Hepatocyte (in vitro differentiated cells): ENCODE measurements at regions not wholly inside any gene's neighbourhood (a gene's known extent, or its start where the extent isn't known, plus 50 kb on each side); places are given as distances from the start of the nearest gene placed in this dataset.

ENCODE experiments used
- DNase-seq: peaks from one replicate; pipeline ENCODE4 v3.0.0-alpha.2; 2016; ENCODE audit warnings: low spot score
- H2AFZ ChIP-seq: fragments of 200-600 bp; sonication (generic); 2 replicates; pipeline ENCODE4 v1.6.0; 2016; ENCODE audit warnings: antibody characterized with exemption, mild to moderate bottlenecking
- H3K27ac ChIP-seq: fragments of 200-600 bp; sonication (generic); 2 replicates; pipeline ENCODE4 v1.5.1; 2016; ENCODE audit warnings: mild to moderate bottlenecking
- H3K27me3 ChIP-seq: fragments of 200-600 bp; sonication (generic); 2 replicates; pipeline ENCODE4 v1.6.1; 2016
- H3K36me3 ChIP-seq: fragments of 200-600 bp; sonication (generic); replicated peaks from 2 replicates; pipeline ENCODE4 v1.5.1; 2016; ENCODE audit warnings: low read depth; ENCODE audit not compliant: insufficient read depth
- H3K4me1 ChIP-seq: fragments of 200-600 bp; sonication (generic); 2 replicates; pipeline ENCODE4 v1.5.1; 2016; ENCODE audit warnings: mild to moderate bottlenecking, moderate library complexity; ENCODE audit not compliant: insufficient read depth
- H3K4me2 ChIP-seq: fragments of 200-600 bp; sonication (generic); 2 replicates; pipeline ENCODE4 v1.6.0; 2016
- H3K4me3 ChIP-seq: fragments of 200-600 bp; sonication (generic); 2 replicates; pipeline ENCODE4 v1.5.1; 2016; ENCODE audit warnings: mild to moderate bottlenecking
- H3K79me2 ChIP-seq: fragments of 200-600 bp; sonication (generic); 2 replicates; pipeline ENCODE4 v1.6.0; 2017; ENCODE audit warnings: mild to moderate bottlenecking
- H3K9me2 ChIP-seq: fragments of 200-600 bp; sonication (generic); replicated peaks from 2 replicates; pipeline ENCODE4 v1.6.0; 2017; ENCODE audit warnings: mild to moderate bottlenecking; ENCODE audit not compliant: insufficient read depth
- H3K9me3 ChIP-seq: fragments of 200-600 bp; sonication (generic); 2 replicates; pipeline ENCODE4 v1.5.1; 2016; ENCODE audit warnings: low read depth, mild to moderate bottlenecking
- H4K20me1 ChIP-seq: fragments of 200-600 bp; sonication (generic); 2 replicates; pipeline ENCODE4 v1.6.0; 2016; ENCODE audit warnings: mild to moderate bottlenecking; ENCODE audit not compliant: insufficient read depth, poor library complexity, severe bottlenecking
- CTCF ChIP-seq: fragments of 200-600 bp; sonication (generic); IDR thresholded peaks from 2 replicates; pipeline ENCODE4 v1.5.1; 2016; ENCODE audit warnings: antibody characterized with exemption, mild to moderate bottlenecking; ENCODE audit not compliant: poor library complexity
- EZH2 ChIP-seq: fragments of 200-600 bp; sonication (generic); IDR thresholded peaks from 2 replicates; pipeline ENCODE4 v1.6.1; 2016; ENCODE audit warnings: antibody characterized with exemption, mild to moderate bottlenecking, borderline replicate concordance
- EZH2phosphoT487 ChIP-seq: fragments of 200-600 bp; sonication (generic); IDR thresholded peaks from one replicate; pipeline ENCODE4 v1.6.1; 2018; ENCODE audit warnings: antibody characterized with exemption, mild to moderate bottlenecking, low read depth, moderate library complexity; ENCODE audit not compliant: unreplicated experiment, severe bottlenecking
- WGBS: methylation state at CpG from one replicate; pipeline ENCODE4 v1.1.6; 2016; ENCODE audit warnings: low lambda C conversion rate; ENCODE audit errors: missing lambda C conversion rate; 5-methylcytosine and 5-hydroxymethylcytosine counted together

GRCh38 chr6:86858970-86859369 is 78.4 kb upstream of the HTR1E start:
- 99% methylated on average over 3 of the region's 3 CpGs for WGBS
- Histone ChIP-seq H3K27me3 (no peaks in the 10 kb centered on the region), H4K20me1 (no peaks in the 10 kb centered on the region), H3K27ac (no peak overlapping the region), H3K36me3 (no peaks in the 10 kb centered on the region), H3K9me3 (no peaks in the 10 kb centered on the region), H3K4me2 (no peak overlapping the region), H3K79me2 (no peaks in the 10 kb centered on the region), H3K4me1 (peaks cover 3% of the 10 kb centered on the region), H2AFZ (no peak overlapping the region), H3K9me2 (no peaks in the 10 kb centered on the region), H3K4me3 (no peak overlapping the region)
- TF ChIP-seq CTCF = no peak
- no peak for DNase-seq

- H3K79me2 ChIP-seq = no peaks in the 10 kb centered on the region
- H3K4me2 ChIP-seq = no peak overlapping the region
- 91% methylated on average over 2 of the region's 2 CpGs for WGBS
- DNase-seq = no peak
- no peak for TF ChIP-seq CTCF
- no peak for TF ChIP-seq EZH2
- no peak for TF ChIP-seq EZH2phosphoT487
- H3K9me3 ChIP-seq = no peaks in the 10 kb centered on the region
- H3K4me1 ChIP-seq = peaks cover 3% of the 10 kb centered on the region
- no peaks in the 10 kb centered on the region for H4K20me1 ChIP-seq
- no peak overlapping the region for H3K4me3 ChIP-seq
- H3K27ac ChIP-seq = no peak overlapping the region
- no peaks in the 10 kb centered on the region for H3K9me2 ChIP-seq
- no peaks in the 10 kb centered on the region for H3K27me3 ChIP-seq
- no peaks in the 10 kb centered on the region for H3K36me3 ChIP-seq
- H2AFZ ChIP-seq = no peak overlapping the region
Measured at GRCh38 chr6:86857783-86858182, 79.5 kb upstream of the HTR1E start.

GRCh38 chr6:86856937-86857563 is 80.3 kb upstream of the HTR1E start:
- H3K79me2 ChIP-seq = no peaks in the 10 kb centered on the region
- 35% methylated on average over 3 of the region's 3 CpGs for WGBS
- no peaks in the 10 kb centered on the region for H4K20me1 ChIP-seq
- no peak overlapping the region for H2AFZ ChIP-seq
- H3K4me3 ChIP-seq = no peak overlapping the region
- no peak overlapping the region for H3K4me2 ChIP-seq
- no peak overlapping the region for H3K27ac ChIP-seq
- H3K36me3 ChIP-seq = no peaks in the 10 kb centered on the region
- peak; percentile 72 for DNase-seq
- peaks cover 3% of the 10 kb centered on the region for H3K4me1 ChIP-seq
- peak; percentile 85 for TF ChIP-seq CTCF
- TF ChIP-seq EZH2 = no peak
- H3K27me3 ChIP-seq = no peaks in the 10 kb centered on the region
- H3K9me2 ChIP-seq = no peaks in the 10 kb centered on the region
- no peaks in the 10 kb centered on the region for H3K9me3 ChIP-seq

- TF ChIP-seq EZH2 = no peak
- no peak for TF ChIP-seq CTCF
- no peak for TF ChIP-seq EZH2phosphoT487
- H3K9me2 ChIP-seq = no peaks in the 10 kb centered on the region
- no peaks in the 10 kb centered on the region for H3K36me3 ChIP-seq
- no peaks in the 10 kb centered on the region for H3K9me3 ChIP-seq
- H3K4me3 ChIP-seq = no peak overlapping the region
- DNase-seq = peak; percentile 8
- no peaks in the 10 kb centered on the region for H4K20me1 ChIP-seq
- no peak overlapping the region for H3K27ac ChIP-seq
- H3K27me3 ChIP-seq = no peaks in the 10 kb centered on the region
- H3K4me2 ChIP-seq = no peak overlapping the region
- H2AFZ ChIP-seq = no peak overlapping the region
- H3K4me1 ChIP-seq = peaks cover 3% of the 10 kb centered on the region
- H3K79me2 ChIP-seq = no peaks in the 10 kb centered on the region
Measured at GRCh38 chr6:86856379-86856778, 80.9 kb upstream of the HTR1E start.
